ENCODE measurements at regions not wholly inside any gene's neighbourhood (a gene's known extent, or its start where the extent isn't known, plus 50 kb on each side); places are given as distances from the start of the nearest gene placed in this dataset.
A peak's percentile ranks its signal among the peaks of the same experiment; 100 is the strongest.

DNA sequence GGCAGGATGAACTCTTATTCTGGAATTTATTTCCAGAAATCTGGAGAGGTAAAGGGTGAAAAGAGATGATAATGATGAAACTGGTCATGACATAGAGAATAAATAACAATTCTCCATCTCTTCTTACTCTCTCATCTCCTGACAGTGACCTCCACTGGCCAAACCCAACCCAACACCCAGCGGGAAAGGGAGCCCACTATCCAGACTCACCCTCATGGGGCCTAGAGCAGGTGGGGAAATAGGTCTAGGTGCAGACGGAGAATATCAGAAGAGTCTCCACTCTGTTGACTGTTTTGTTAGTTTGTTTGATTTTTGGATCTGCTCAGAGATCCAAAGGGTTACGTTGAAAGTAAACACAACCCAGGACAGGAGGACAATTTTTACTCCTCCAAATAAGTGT is 263.2 kb upstream of the PARD3B start:
- H3K9ac ChIP-seq (ENCODE audit: low read length): no peak overlapping the region
- H3K27ac ChIP-seq (ENCODE audit: low read depth, low read length): no peak overlapping the region
- H3K4me3 ChIP-seq (ENCODE audit: low read depth in 1 of 2, low read length in 2 of 2): no peak overlapping the region
- no peaks in the 10 kb centered on the region for H3K36me3 ChIP-seq (ENCODE audit: insufficient read depth, low read length)
- no peaks in the 10 kb centered on the region for H3K4me1 ChIP-seq (ENCODE audit: insufficient read depth, low read length)
- no peaks in the 10 kb centered on the region for H3K9me3 ChIP-seq (ENCODE audit: low read length)
- no peaks in the 10 kb centered on the region for H3K27me3 ChIP-seq (ENCODE audit: control insufficient read depth in 1 of 2, insufficient read depth in 2 of 2, low read length in 2 of 2)

DNA sequence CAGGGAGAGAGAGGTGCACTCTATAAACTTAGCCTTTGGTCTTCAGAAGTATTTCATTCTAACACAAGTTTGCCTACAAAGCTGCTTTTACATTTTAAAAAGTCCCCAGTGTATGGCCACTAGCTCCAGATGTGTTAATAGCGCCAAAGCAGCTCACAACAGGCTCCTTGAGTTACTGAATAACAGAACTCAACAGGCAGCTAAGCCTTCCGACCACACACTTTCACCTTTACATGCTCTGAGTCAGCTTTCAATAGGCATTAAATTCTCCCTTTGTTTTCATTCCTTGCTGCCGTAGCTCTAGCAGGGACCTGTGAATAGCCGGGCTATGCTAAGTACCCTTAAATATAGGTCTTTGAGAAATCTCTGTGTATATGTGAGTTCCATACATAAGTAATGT is 262.8 kb upstream of the PARD3B start:
- H3K9me3 ChIP-seq (ENCODE audit: low read length): no peaks in the 10 kb centered on the region
- H3K27me3 ChIP-seq (ENCODE audit: control insufficient read depth in 1 of 2, insufficient read depth in 2 of 2, low read length in 2 of 2): no peaks in the 10 kb centered on the region
- H3K4me1 ChIP-seq (ENCODE audit: insufficient read depth, low read length): no peaks in the 10 kb centered on the region
- H3K4me3 ChIP-seq (ENCODE audit: low read depth in 1 of 2, low read length in 2 of 2): no peak overlapping the region
- H3K27ac ChIP-seq (ENCODE audit: low read depth, low read length): no peak overlapping the region
- H3K36me3 ChIP-seq (ENCODE audit: insufficient read depth, low read length): no peaks in the 10 kb centered on the region
- H3K9ac ChIP-seq (ENCODE audit: low read length): no peak overlapping the region

GRCh38 chr2:204289066-204289465 is 256.2 kb upstream of the PARD3B start:
- Histone ChIP-seq H3K9me3 (ENCODE audit: low read length) (no peaks in the 10 kb centered on the region), H3K27ac (ENCODE audit: low read depth, low read length) (no peak overlapping the region), H3K27me3 (ENCODE audit: control insufficient read depth in 1 of 2, insufficient read depth in 2 of 2, low read length in 2 of 2) (no peaks in the 10 kb centered on the region), H3K4me3 (ENCODE audit: low read depth in 1 of 2, low read length in 2 of 2) (no peak overlapping the region), H3K36me3 (ENCODE audit: insufficient read depth, low read length) (no peaks in the 10 kb centered on the region), H3K9ac (ENCODE audit: low read length) (no peak overlapping the region), H3K4me1 (ENCODE audit: insufficient read depth, low read length) (no peaks in the 10 kb centered on the region)

DNA sequence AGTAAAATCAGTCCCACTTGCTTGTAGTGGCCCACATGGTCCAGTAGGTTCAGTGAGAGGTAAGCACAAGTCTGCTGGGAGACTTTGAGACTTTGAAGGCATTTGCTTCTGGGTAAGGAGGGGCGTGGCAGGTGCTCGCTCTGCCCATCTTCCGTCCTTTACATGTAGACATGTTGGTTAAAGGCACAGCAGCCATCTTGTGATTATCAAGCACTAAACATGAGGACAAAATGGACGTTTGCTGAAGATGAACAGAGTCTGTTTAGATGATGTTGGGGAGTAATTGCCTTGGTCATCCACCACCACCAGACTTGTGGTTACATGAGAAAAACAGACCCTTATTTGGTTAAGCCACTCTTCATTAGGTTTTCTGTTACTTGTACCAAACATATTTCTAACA is 252.8 kb upstream of the PARD3B start:
- Histone ChIP-seq H3K36me3 (ENCODE audit: insufficient read depth, low read length) (no peaks in the 10 kb centered on the region), H3K9me3 (ENCODE audit: low read length) (no peaks in the 10 kb centered on the region), H3K4me3 (ENCODE audit: low read depth in 1 of 2, low read length in 2 of 2) (no peak overlapping the region), H3K27ac (ENCODE audit: low read depth, low read length) (no peak overlapping the region), H3K4me1 (ENCODE audit: insufficient read depth, low read length) (no peaks in the 10 kb centered on the region), H3K27me3 (ENCODE audit: control insufficient read depth in 1 of 2, insufficient read depth in 2 of 2, low read length in 2 of 2) (no peaks in the 10 kb centered on the region), H3K9ac (ENCODE audit: low read length) (no peak overlapping the region)

DNA sequence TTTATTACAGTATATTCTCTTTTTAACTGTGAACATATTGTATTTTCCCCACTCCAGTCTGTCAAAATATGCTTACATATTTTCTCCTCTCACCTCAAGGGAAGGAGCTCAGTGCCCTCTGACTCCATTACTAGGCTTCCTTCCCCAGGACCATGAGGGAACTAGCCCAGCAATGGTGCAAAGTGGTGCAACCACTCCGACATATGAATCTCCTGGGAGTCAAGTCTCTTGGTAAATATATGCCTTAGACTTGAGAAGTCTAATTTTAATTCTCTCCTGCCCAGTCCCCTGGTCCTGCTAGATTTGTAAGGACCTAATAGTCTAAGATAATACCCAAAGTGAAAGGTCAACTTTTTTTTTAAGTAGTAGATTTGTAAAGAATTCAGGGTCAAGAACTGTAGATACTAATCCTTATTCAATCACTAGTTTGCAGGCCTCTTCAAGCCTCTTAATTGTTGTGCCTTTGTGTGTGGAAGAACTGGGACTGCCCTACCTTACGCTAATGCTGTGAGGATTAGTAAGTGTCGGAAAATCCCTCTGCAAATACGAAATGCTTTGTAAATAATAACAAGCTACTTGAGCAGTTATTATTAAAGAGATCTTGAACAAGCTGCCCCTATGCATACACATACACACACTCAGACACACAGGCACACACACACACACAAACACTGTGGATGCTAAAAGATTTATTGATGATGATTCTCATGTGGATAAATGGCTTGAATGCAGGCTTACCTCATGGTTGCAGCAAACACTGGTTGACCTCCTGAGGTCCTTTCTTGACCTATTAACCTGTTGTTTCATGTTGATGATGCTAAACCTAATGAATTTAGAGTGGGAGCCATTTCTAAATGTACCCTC is 251.2 kb upstream of the PARD3B start:
- no peaks in the 10 kb centered on the region for H3K36me3 ChIP-seq (ENCODE audit: insufficient read depth, low read length)
- H3K4me3 ChIP-seq (ENCODE audit: low read depth in 1 of 2, low read length in 2 of 2): no peak overlapping the region
- H3K9me3 ChIP-seq (ENCODE audit: low read length): no peaks in the 10 kb centered on the region
- H3K27ac ChIP-seq (ENCODE audit: low read depth, low read length): no peak overlapping the region
- no peak overlapping the region for H3K9ac ChIP-seq (ENCODE audit: low read length)
- H3K27me3 ChIP-seq (ENCODE audit: control insufficient read depth in 1 of 2, insufficient read depth in 2 of 2, low read length in 2 of 2): no peaks in the 10 kb centered on the region
- no peaks in the 10 kb centered on the region for H3K4me1 ChIP-seq (ENCODE audit: insufficient read depth, low read length)

DNA sequence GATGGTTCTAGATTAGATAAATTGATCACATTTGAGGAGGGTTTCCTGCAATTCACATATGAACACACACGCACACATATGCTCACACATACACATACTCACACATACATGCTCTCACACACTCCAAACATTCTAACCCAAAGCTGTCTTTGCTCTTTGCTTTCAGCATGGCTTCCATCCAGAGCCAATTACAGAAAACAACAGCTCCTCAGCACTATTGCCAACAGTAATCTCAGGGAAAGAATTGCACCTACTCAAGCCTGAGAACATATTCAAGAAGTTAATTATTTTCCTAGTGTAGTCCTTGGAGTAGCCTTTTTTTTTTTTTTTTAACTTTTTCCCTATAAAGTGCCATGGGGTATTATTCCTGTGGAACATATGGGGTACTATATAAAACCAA is 246.9 kb upstream of the PARD3B start:
- no peaks in the 10 kb centered on the region for H3K9me3 ChIP-seq (ENCODE audit: low read length)
- H3K9ac ChIP-seq (ENCODE audit: low read length): no peak overlapping the region
- no peaks in the 10 kb centered on the region for H3K4me1 ChIP-seq (ENCODE audit: insufficient read depth, low read length)
- H3K27me3 ChIP-seq (ENCODE audit: control insufficient read depth in 1 of 2, insufficient read depth in 2 of 2, low read length in 2 of 2): no peaks in the 10 kb centered on the region
- H3K27ac ChIP-seq (ENCODE audit: low read depth, low read length): no peak overlapping the region
- no peak overlapping the region for H3K4me3 ChIP-seq (ENCODE audit: low read depth in 1 of 2, low read length in 2 of 2)
- no peaks in the 10 kb centered on the region for H3K36me3 ChIP-seq (ENCODE audit: insufficient read depth, low read length)

GRCh38 chr2:204299766-204300165 is 245.5 kb upstream of the PARD3B start:
- Histone ChIP-seq H3K9ac (ENCODE audit: low read length) (no peak overlapping the region), H3K9me3 (ENCODE audit: low read length) (no peaks in the 10 kb centered on the region), H3K27me3 (ENCODE audit: control insufficient read depth in 1 of 2, insufficient read depth in 2 of 2, low read length in 2 of 2) (no peaks in the 10 kb centered on the region), H3K4me1 (ENCODE audit: insufficient read depth, low read length) (no peaks in the 10 kb centered on the region), H3K4me3 (ENCODE audit: low read depth in 1 of 2, low read length in 2 of 2) (no peak overlapping the region), H3K27ac (ENCODE audit: low read depth, low read length) (no peak overlapping the region), H3K36me3 (ENCODE audit: insufficient read depth, low read length) (no peaks in the 10 kb centered on the region)

GRCh38 chr2:204306667-204307066 is 238.6 kb upstream of the PARD3B start:
- H3K27me3 ChIP-seq (ENCODE audit: control insufficient read depth in 1 of 2, insufficient read depth in 2 of 2, low read length in 2 of 2): no peaks in the 10 kb centered on the region
- H3K4me1 ChIP-seq (ENCODE audit: insufficient read depth, low read length): no peaks in the 10 kb centered on the region
- no peak overlapping the region for H3K27ac ChIP-seq (ENCODE audit: low read depth, low read length)
- no peak overlapping the region for H3K9ac ChIP-seq (ENCODE audit: low read length)
- H3K4me3 ChIP-seq (ENCODE audit: low read depth in 1 of 2, low read length in 2 of 2): no peak overlapping the region
- H3K9me3 ChIP-seq (ENCODE audit: low read length): no peaks in the 10 kb centered on the region
- no peaks in the 10 kb centered on the region for H3K36me3 ChIP-seq (ENCODE audit: insufficient read depth, low read length)

DNA sequence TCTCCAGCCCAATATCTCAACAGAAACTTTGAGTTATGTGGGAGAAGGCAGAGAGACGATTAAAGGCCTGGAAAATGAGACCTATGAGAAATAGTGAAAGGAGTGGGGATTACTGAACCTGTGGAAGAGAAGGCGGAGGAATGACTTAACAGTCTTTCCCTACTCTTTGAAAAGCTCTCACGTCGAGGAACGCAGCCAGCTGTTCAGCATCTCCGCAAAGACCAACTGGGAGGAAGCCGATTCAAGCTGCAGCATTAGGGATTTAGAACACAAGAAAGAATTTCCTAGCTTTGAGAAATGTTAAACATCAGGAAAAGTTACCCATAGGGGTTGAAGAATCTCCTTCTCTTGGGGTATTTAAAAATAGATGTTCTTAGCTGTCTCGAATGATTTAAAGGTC is 233.2 kb upstream of the PARD3B start:
- H3K4me3 ChIP-seq (ENCODE audit: low read depth in 1 of 2, low read length in 2 of 2): no peak overlapping the region
- H3K4me1 ChIP-seq (ENCODE audit: insufficient read depth, low read length): peaks cover 12% of the 10 kb centered on the region
- no peaks in the 10 kb centered on the region for H3K9me3 ChIP-seq (ENCODE audit: low read length)
- no peaks in the 10 kb centered on the region for H3K27me3 ChIP-seq (ENCODE audit: control insufficient read depth in 1 of 2, insufficient read depth in 2 of 2, low read length in 2 of 2)
- H3K9ac ChIP-seq (ENCODE audit: low read length): no peak overlapping the region
- H3K27ac ChIP-seq (ENCODE audit: low read depth, low read length): no peak overlapping the region
- H3K36me3 ChIP-seq (ENCODE audit: insufficient read depth, low read length): no peaks in the 10 kb centered on the region

GRCh38 chr2:204313256-204313655 is 232.0 kb upstream of the PARD3B start:
- Histone ChIP-seq H3K4me1 (ENCODE audit: insufficient read depth, low read length) (peaks cover 12% of the 10 kb centered on the region), H3K36me3 (ENCODE audit: insufficient read depth, low read length) (no peaks in the 10 kb centered on the region), H3K9ac (ENCODE audit: low read length) (no peak overlapping the region), H3K9me3 (ENCODE audit: low read length) (no peaks in the 10 kb centered on the region), H3K27ac (ENCODE audit: low read depth, low read length) (no peak overlapping the region), H3K4me3 (ENCODE audit: low read depth in 1 of 2, low read length in 2 of 2) (no peak overlapping the region), H3K27me3 (ENCODE audit: control insufficient read depth in 1 of 2, insufficient read depth in 2 of 2, low read length in 2 of 2) (no peaks in the 10 kb centered on the region)

- H3K27ac ChIP-seq (ENCODE audit: low read depth, low read length): no peak overlapping the region
- no peaks in the 10 kb centered on the region for H3K36me3 ChIP-seq (ENCODE audit: insufficient read depth, low read length)
- no peak overlapping the region for H3K9ac ChIP-seq (ENCODE audit: low read length)
- H3K9me3 ChIP-seq (ENCODE audit: low read length): no peaks in the 10 kb centered on the region
- H3K4me1 ChIP-seq (ENCODE audit: insufficient read depth, low read length): peaks cover 12% of the 10 kb centered on the region
- H3K27me3 ChIP-seq (ENCODE audit: control insufficient read depth in 1 of 2, insufficient read depth in 2 of 2, low read length in 2 of 2): no peaks in the 10 kb centered on the region
- H3K4me3 ChIP-seq (ENCODE audit: low read depth in 1 of 2, low read length in 2 of 2): peak overlapping the region in 1 of 2 donors; percentile 29
Observed at GRCh38 chr2:204315236-204315662, 230.0 kb upstream of the PARD3B start.

- Histone ChIP-seq H3K9me3 (ENCODE audit: low read length) (no peaks in the 10 kb centered on the region), H3K27ac (ENCODE audit: low read depth, low read length) (no peak overlapping the region), H3K27me3 (ENCODE audit: control insufficient read depth in 1 of 2, insufficient read depth in 2 of 2, low read length in 2 of 2) (no peaks in the 10 kb centered on the region), H3K4me3 (ENCODE audit: low read depth in 1 of 2, low read length in 2 of 2) (no peak overlapping the region), H3K4me1 (ENCODE audit: insufficient read depth, low read length) (peaks cover 24% of the 10 kb centered on the region), H3K36me3 (ENCODE audit: insufficient read depth, low read length) (no peaks in the 10 kb centered on the region), H3K9ac (ENCODE audit: low read length) (no peak overlapping the region)
Observed at GRCh38 chr2:204317640-204318039, 227.6 kb upstream of the PARD3B start.
